ENCODE measurements at regions not wholly inside any gene's neighbourhood (a gene's known extent, or its start where the extent isn't known, plus 50 kb on each side); places are given as distances from the start of the nearest gene placed in this dataset.
"Not testable (repeated sequence)": the region's sequence is repeated elsewhere in the genome, so short reads cannot be mapped to it uniquely, and the experiment has no call there.

GRCh38 chr6:23663652-23664051 is 462.4 kb upstream of the NRSN1 start:
- Histone ChIP-seq H3K36me3 (no peaks in the 10 kb centered on the region), H3K27me3 (no peaks in the 10 kb centered on the region), H3K9me3 (peaks cover 0 to 14% (median 2%) of the 10 kb centered on the region in 4 donors), H3K4me1 (no peaks in the 10 kb centered on the region), H3K27ac (replicated peaks in 1 of 4) (no peak overlapping the region), H3K4me3 (no peak overlapping the region)
- WGBS: 80% methylated on average over 1 of the region's 1 CpG
- no peak for DNase-seq (ENCODE audit: extremely low spot score)
- TF ChIP-seq EP300 (IDR thresholded peaks at IDR 0.05) (no peak), CTCF (IDR thresholded peaks at IDR 0.05) (no peak), POLR2AphosphoS5 (IDR thresholded peaks at IDR 0.05) (no peak), POLR2A (IDR thresholded peaks at IDR 0.05; ENCODE audit: low read depth) (no peak)
- intact Hi-C loops (cut with DNase I): no loop called here

- peaks cover 0 to 18% (median 8%) of the 10 kb centered on the region in 4 donors for H3K9me3 ChIP-seq
- H3K4me3 ChIP-seq; H3K4me1 ChIP-seq; H3K27me3 ChIP-seq; intact Hi-C loops (cut with DNase I); H3K36me3 ChIP-seq; H3K27ac ChIP-seq (replicated peaks in 1 of 4); DNase-seq (ENCODE audit: extremely low spot score): not testable (repeated sequence)
- WGBS: 90% methylated on average over 6 of the region's 6 CpGs
Measured at GRCh38 chr6:23665911-23666310, 460.1 kb upstream of the NRSN1 start.

GRCh38 chr6:23672737-23673136 is 453.3 kb upstream of the NRSN1 start:
- Histone ChIP-seq H3K9me3 (peaks cover 0 to 49% (median 34%) of the 10 kb centered on the region in 4 donors), H3K4me1 (peaks cover 0 to 4% (median 0%) of the 10 kb centered on the region in 4 donors), H3K4me3 (no peak overlapping the region), H3K36me3 (no peaks in the 10 kb centered on the region), H3K27me3 (no peaks in the 10 kb centered on the region), H3K27ac (replicated peaks in 1 of 4) (no peak overlapping the region)
- TF ChIP-seq CTCF (IDR thresholded peaks at IDR 0.05) (no peak), EP300 (IDR thresholded peaks at IDR 0.05) (no peak), POLR2A (IDR thresholded peaks at IDR 0.05; ENCODE audit: low read depth) (no peak), POLR2AphosphoS5 (IDR thresholded peaks at IDR 0.05) (no peak)
- DNase-seq (ENCODE audit: extremely low spot score): no peak
- 91% methylated on average over 5 of the region's 5 CpGs for whole genome bisulfite sequencing
- intact Hi-C loops (cut with DNase I): no loop called here

- H3K4me1 ChIP-seq: peaks cover 0 to 10% (median 2%) of the 10 kb centered on the region in 4 donors
- DNase-seq (ENCODE audit: extremely low spot score): no peak
- TF ChIP-seq POLR2A (IDR thresholded peaks at IDR 0.05; ENCODE audit: low read depth) (no peak), CTCF (IDR thresholded peaks at IDR 0.05) (no peak), POLR2AphosphoS5 (IDR thresholded peaks at IDR 0.05) (no peak), EP300 (IDR thresholded peaks at IDR 0.05) (no peak)
- H3K27me3 ChIP-seq: no peaks in the 10 kb centered on the region
- no peak overlapping the region for H3K27ac ChIP-seq (replicated peaks in 1 of 4)
- H3K4me3 ChIP-seq: no peak overlapping the region
- 95% methylated on average over 3 of the region's 3 CpGs for WGBS
- intact Hi-C loops (cut with DNase I): no loop called here
- H3K36me3 ChIP-seq: no peaks in the 10 kb centered on the region
- peaks cover 0 to 10% (median 7%) of the 10 kb centered on the region in 4 donors for H3K9me3 ChIP-seq
Measured at GRCh38 chr6:23678626-23679025, 447.4 kb upstream of the NRSN1 start.

GRCh38 chr6:23681743-23682142 is 444.3 kb upstream of the NRSN1 start:
- DNase-seq (ENCODE audit: extremely low spot score): no peak
- Histone ChIP-seq H3K9me3 (no peaks in the 10 kb centered on the region), H3K36me3 (no peaks in the 10 kb centered on the region), H3K27ac (replicated peaks in 1 of 4) (no peak overlapping the region), H3K4me1 (peaks cover 0 to 10% (median 2%) of the 10 kb centered on the region in 4 donors), H3K4me3 (no peak overlapping the region), H3K27me3 (no peaks in the 10 kb centered on the region)
- intact Hi-C loops (cut with DNase I): no loop called here
- TF ChIP-seq CTCF (IDR thresholded peaks at IDR 0.05) (no peak), POLR2AphosphoS5 (IDR thresholded peaks at IDR 0.05) (no peak), EP300 (IDR thresholded peaks at IDR 0.05) (no peak), POLR2A (IDR thresholded peaks at IDR 0.05; ENCODE audit: low read depth) (no peak)
- WGBS: 55% methylated on average over 3 of the region's 3 CpGs

Data from esophagus muscularis mucosa (tissue), 4 donors.